ENCODE measurements at regions not wholly inside any gene's neighbourhood (a gene's known extent, or its start where the extent isn't known, plus 50 kb on each side); places are given as distances from the start of the nearest gene placed in this dataset.
A peak's percentile ranks its signal among the peaks of the same experiment; 100 is the strongest.

- no peak overlapping the region for H3K4me2 ChIP-seq (ENCODE audit: insufficient read depth, insufficient read length, low read length)
- no peak overlapping the region for H2AK5ac ChIP-seq (ENCODE audit: insufficient read length, low read length)
- H3K18ac ChIP-seq (ENCODE audit: insufficient read length, low read depth, low read length), result no peak overlapping the region
- TF ChIP-seq CTCF (conservative IDR thresholded peaks at IDR 0.05), result no peak
- no peak overlapping the region for H3K27ac ChIP-seq (ENCODE audit: insufficient read length, low read depth, low read length)
- no peaks in the 10 kb centered on the region for H3K27me3 Mint-ChIP-seq (ENCODE audit: low read depth)
- H3K79me1 ChIP-seq (ENCODE audit: insufficient read depth, low read depth, low read length, poor library complexity, severe bottlenecking), result no peaks in the 10 kb centered on the region
- no CpG with 5 or more reads among the region's 2 CpGs for WGBS (ENCODE audit: extremely low coverage, insufficient read length, low lambda C conversion rate)
- no peaks in the 10 kb centered on the region for H3K79me2 ChIP-seq (ENCODE audit: insufficient read depth, low read length)
- no peak overlapping the region for H2AFZ ChIP-seq (ENCODE audit: low read length)
- H2BK20ac ChIP-seq (ENCODE audit: low read depth, low read length, poor library complexity, severe bottlenecking), result no peak overlapping the region
- no peak overlapping the region for H3K56ac ChIP-seq (ENCODE audit: insufficient read length, low read depth, low read length)
- no peak overlapping the region for H2BK5ac ChIP-seq (ENCODE audit: insufficient read length, low read length)
- no peak overlapping the region for H4K91ac ChIP-seq (ENCODE audit: insufficient read length, low read depth, low read length)
- H2BK120ac ChIP-seq (ENCODE audit: low read depth, low read length, poor library complexity, severe bottlenecking), result no peak overlapping the region
- H3K27ac Mint-ChIP-seq, result peak overlapping the region in 1 of 3 experiments; percentile 42; a peak in 1 of 7 replicates
- H3K9me3 ChIP-seq (ENCODE audit: control insufficient read depth, low read depth, low read length), result no peaks in the 10 kb centered on the region
- no peak overlapping the region for H4K5ac ChIP-seq (ENCODE audit: insufficient read length, low read depth, low read length)
- H3K14ac ChIP-seq (ENCODE audit: insufficient read depth, low read length), result no peak overlapping the region
- no peaks in the 10 kb centered on the region for H4K20me1 ChIP-seq (ENCODE audit: control insufficient read depth, insufficient read depth, insufficient read length)
- H3K4me1 ChIP-seq (ENCODE audit: insufficient read depth, low read length), result no peaks in the 10 kb centered on the region
- H3K4me3 Mint-ChIP-seq, result no peak overlapping the region
- no peak overlapping the region for H2BK15ac ChIP-seq (ENCODE audit: low read depth, low read length)
- H3K9me3 Mint-ChIP-seq, result no peaks in the 10 kb centered on the region
- peaks cover 8 to 17% of the 10 kb centered on the region in 2 experiments for H3K4me1 Mint-ChIP-seq
- no peak overlapping the region for H3K9ac ChIP-seq (ENCODE audit: extremely low read depth, insufficient read length, low read length)
- H3K36me3 Mint-ChIP-seq (ENCODE audit: insufficient read depth in 1 of 3, low read depth in 3 of 3), result no peaks in the 10 kb centered on the region
- no peak for DNase-seq
- no peak overlapping the region for H3K4ac ChIP-seq (ENCODE audit: low read depth, low read length)
- H3K23me2 ChIP-seq (ENCODE audit: insufficient read length, low read depth, low read length, poor library complexity, severe bottlenecking), result no peaks in the 10 kb centered on the region
- H3K23ac ChIP-seq (ENCODE audit: insufficient read length, low read depth, low read length), result no peak overlapping the region
- no peak overlapping the region for H4K8ac ChIP-seq (replicated peaks; ENCODE audit: insufficient read length, low read depth, low read length)
- H2BK12ac ChIP-seq (ENCODE audit: insufficient read length, low read depth, low read length), result no peak overlapping the region
- H3K27me3 ChIP-seq (ENCODE audit: insufficient read depth, low read length), result no peaks in the 10 kb centered on the region
- H3T11ph ChIP-seq (ENCODE audit: low read length), result no peak overlapping the region
These were observed 747.2 kb upstream of the ACO1 start for GRCh38 chr9:31637265-31637664.

Data from H9 (cell line).